K562 (cell line): ENCODE measurements at regions not wholly inside any gene's neighbourhood (a gene's known extent, or its start where the extent isn't known, plus 50 kb on each side); places are given as distances from the start of the nearest gene placed in this dataset.

Source experiments
- ATAC-seq: fragments of 200-7000 bp; cut with Tn5 transposase; 3 replicates; pipeline ENCODE4 v1.9.1; 2020; ENCODE audit warnings: moderate library complexity
- BruUV-seq: library from RNA; stranded (reverse); fragments of 400-500 nt; replicated peaks from 2 replicates; lab custom pipeline; 2021; lab: Mats Ljungman, UMichigan
- CTCF ChIA-PET: fragments of 300-600 bp; formaldehyde crosslinking; extraction: SDS; loops from one replicate; lab custom pipeline; 2021; ENCODE audit warnings: low intra/inter-chr PET ratio; lab: Yijun Ruan, JAX
- POLR2A ChIA-PET: fragments of 300-600, 350-650 bp; sonication (Branson Sonifier 250); formaldehyde crosslinking; extraction: SDS; loops from one replicate; lab custom pipeline; 2021; ENCODE audit warnings: antibody characterized with exemption, inconsistent platforms; lab: Yijun Ruan, JAX
- DNase-seq, 4 experiments: peaks; one replicate each; pipeline versions ENCODE4 v3.0.0 to v3.0.0-alpha.2; 2011 to 2018; ENCODE audit warnings: low spot score in 3 of 4, mixed read lengths in 3 of 4; ENCODE audit errors: extremely low read depth in 1 of 4
- FAIRE-seq: peaks from 2 replicates; lab custom pipeline; 2011; peaks lifted over from hg19 to GRCh38; lab: Jason Lieb, UNC
- H2AFZ ChIP-seq: 2 replicates; pipeline ENCODE4 v1.6.0; 2011; ENCODE audit warnings: low read depth, low read length, control low read depth, inconsistent platforms
- H3K27ac ChIP-seq: fragments of 200-600 bp; 3 replicates; pipeline ENCODE4 v1.8.0; 2011; ENCODE audit warnings: low read depth, mild to moderate bottlenecking, control low read depth, inconsistent platforms, low read length, moderate library complexity, mixed read lengths; ENCODE audit errors: extremely low read depth
- H3K27me3 ChIP-seq, 2 experiments: fragments of 300-600 bp in 1 of 2; 2 replicates in 1 of 2; 3 replicates in 1 of 2; pipeline versions ENCODE4 v1.6.0 to v1.8.0; 2011; ENCODE audit warnings: inconsistent platforms in 2 of 2, low read length in 2 of 2, mild to moderate bottlenecking in 1 of 2, mixed read lengths in 1 of 2, moderate library complexity in 1 of 2; ENCODE audit not compliant: control insufficient read depth in 2 of 2, insufficient read depth in 2 of 2
- H3K36me3 ChIP-seq: fragments of 300-600 bp; 3 replicates; pipeline ENCODE4 v1.8.0; 2011; ENCODE audit warnings: mild to moderate bottlenecking, low read length, inconsistent platforms; ENCODE audit not compliant: control insufficient read depth, insufficient read depth
- H3K4me1 ChIP-seq, 2 experiments: fragments of 200-600 bp in 1 of 2; replicated peaks in 1 of 2; 2 replicates in 1 of 2; 3 replicates in 1 of 2; pipeline versions ENCODE4 v1.5.1 to v1.8.0; 2011; ENCODE audit warnings: inconsistent platforms in 2 of 2, low read length in 2 of 2, mild to moderate bottlenecking in 1 of 2, mixed read lengths in 1 of 2, moderate library complexity in 1 of 2; ENCODE audit not compliant: control insufficient read depth in 2 of 2, insufficient read depth in 2 of 2
- H3K4me2 ChIP-seq: 2 replicates; pipeline ENCODE4 v1.6.1; 2011; ENCODE audit warnings: low read length, control low read depth, inconsistent platforms, mixed read lengths; ENCODE audit not compliant: insufficient read depth
- H3K4me3 ChIP-seq: fragments of 200-600 bp; sonication (generic), shearing (Covaris generic); 2 replicates; pipeline ENCODE4 v1.5.1; 2016; ENCODE audit warnings: control low read depth, inconsistent platforms
- H3K79me2 ChIP-seq: fragments of 200-600 bp; 3 replicates; pipeline ENCODE4 v1.8.0; 2011; ENCODE audit warnings: low read length, inconsistent platforms; ENCODE audit not compliant: control insufficient read depth, insufficient read depth
- H3K9ac ChIP-seq, 2 experiments: 2 replicates each; pipeline versions ENCODE4 v1.6.0 to v1.6.1; 2011; ENCODE audit warnings: low read depth in 2 of 2, low read length in 2 of 2, control low read depth in 1 of 2, inconsistent platforms in 1 of 2, mild to moderate bottlenecking in 1 of 2, mixed read lengths in 1 of 2; ENCODE audit not compliant: insufficient read depth in 1 of 2
- H3K9me1 ChIP-seq: one replicate; pipeline ENCODE4 v1.6.0; 2011; ENCODE audit warnings: inconsistent platforms, mild to moderate bottlenecking, low read length, moderate library complexity; ENCODE audit not compliant: control insufficient read depth, insufficient read depth
- H3K9me3 ChIP-seq: replicated peaks from 2 replicates; pipeline ENCODE4 v1.5.1; 2011; ENCODE audit warnings: low read depth, low read length, inconsistent platforms; ENCODE audit not compliant: control insufficient read depth, insufficient read depth
- H4K20me1 ChIP-seq: replicated peaks from 2 replicates; pipeline ENCODE4 v1.6.1; 2011; ENCODE audit warnings: low read length, inconsistent platforms, mixed read lengths; ENCODE audit not compliant: control insufficient read depth, insufficient read depth
- NR1H2 ChIP-seq: sonication (generic); formaldehyde crosslinking; IDR thresholded peaks from 2 replicates; pipeline ENCODE4 v1.4.0; 2020; ENCODE audit warnings: mild to moderate bottlenecking, missing genetic modification reagents
- POLR2B ChIP-seq: fragments of 450-650 bp; IDR thresholded peaks from 2 replicates; pipeline ENCODE4 v1.6.1; 2018; ENCODE audit warnings: low read depth; ENCODE audit not compliant: partially characterized antibody
- PRPF4 ChIP-seq: fragments of 200-400 bp; formaldehyde crosslinking; IDR thresholded peaks from one replicate; pipeline ENCODE4 v1.6.1; 2017; ENCODE audit warnings: low read length, low read depth, mild to moderate bottlenecking; ENCODE audit not compliant: insufficient read depth, poor library complexity, severe bottlenecking
- RERE ChIP-seq: sonication (generic); formaldehyde crosslinking; IDR thresholded peaks from 2 replicates; pipeline ENCODE4 v1.8.0; 2023; ENCODE audit warnings: missing genetic modification reagents, mild to moderate bottlenecking, borderline replicate concordance
- U2AF2 ChIP-seq: fragments of 200-400 bp; formaldehyde crosslinking; optimal IDR thresholded peaks from 2 replicates; pipeline ENCODE3; 2017; ENCODE audit warnings: low read depth, mild to moderate bottlenecking, low read length
- ZNF140 ChIP-seq: fragments of 250-450 bp; sonication (Bioruptor Pico); IDR thresholded peaks from 2 replicates; pipeline ENCODE4 v1.8.0; 2021; ENCODE audit warnings: moderate library complexity, mild to moderate bottlenecking, inconsistent platforms
- ZNF609 ChIP-seq: sonication (generic); formaldehyde crosslinking; IDR thresholded peaks from 2 replicates; pipeline ENCODE4 v1.8.1; 2023; ENCODE audit warnings: missing genetic modification reagents, mild to moderate bottlenecking, borderline replicate concordance
- ZNF644 ChIP-seq: fragments of 200-800 bp; sonication (Bioruptor generic); IDR thresholded peaks from 2 replicates; pipeline ENCODE4 v1.6.1; 2016; ENCODE audit warnings: low read depth, missing genetic modification characterization, missing compliant biosample characterization
- WGBS: fragments of 100-300 bp; shearing (Covaris generic); methylation state at CpG from one replicate; pipeline ENCODE4 v1.1.6; 2016; ENCODE audit warnings: low coverage, mixed read lengths; ENCODE audit not compliant: insufficient coverage; ENCODE audit errors: missing lambda C conversion rate; 5-methylcytosine and 5-hydroxymethylcytosine counted together
- in situ Hi-C: fragments of 300-500 bp; cut with MboI; formaldehyde crosslinking; loops from 4 replicates; pipeline ENCODE4 v1.15.0; 2018; ENCODE audit warnings: inconsistent platforms, mixed read lengths
- intact Hi-C: fragments of 100-400 bp; cut with micrococcal nuclease; formaldehyde crosslinking; loops from 2 replicates; pipeline ENCODE4 v1.14.2; 2022

GRCh38 chr10:83991986-83992753 is 147.1 kb upstream of the GHITM start:
- Histone ChIP-seq H3K36me3 (no peaks in the 10 kb centered on the region), H2AFZ (peak overlapping the region; percentile 27; the same call in 1 of the 2 replicates), H3K79me2 (no peaks in the 10 kb centered on the region), H3K9ac (no peak overlapping the region), H3K27me3 (no peaks in the 10 kb centered on the region), H3K9me1 (no peaks in the 10 kb centered on the region), H4K20me1 (no peaks in the 10 kb centered on the region), H3K4me3 (no peak overlapping the region), H3K4me2 (no peak overlapping the region), H3K9me3 (no peaks in the 10 kb centered on the region), H3K27ac (no peak overlapping the region), H3K4me1 (no peaks in the 10 kb centered on the region; a peak in 1 of 5 replicates)
- BruUV-seq, result no TSS peak
- FAIRE-seq (peak; percentile 85), ATAC-seq (peak; percentile 95), DNase-seq (peak; percentile 44 to 60 (median 58))
- intact Hi-C loops (no loop called here), in situ Hi-C loops (no loop called here)
- ChIA-PET CTCF (no interaction called here), POLR2A (no interaction called here)
- WGBS, result 2% methylated on average over 7 of the region's 7 CpGs
- TF ChIP-seq ZNF140, result no peak
- TF ChIP-seq PRPF4, result no peak
- TF ChIP-seq NR1H2, result no peak
- TF ChIP-seq RERE (CRISPR knock-in tag), result no peak
- TF ChIP-seq U2AF2, result no peak
- TF ChIP-seq ZNF609 (CRISPR knock-in tag), result no peak
- TF ChIP-seq POLR2B, result no peak
- TF ChIP-seq ZNF644, result no peak
